ENCODE measurements at regions not wholly inside any gene's neighbourhood (a gene's known extent, or its start where the extent isn't known, plus 50 kb on each side); places are given as distances from the start of the nearest gene placed in this dataset.

- TF ChIP-seq RARB (CRISPR knock-in tag; IDR thresholded peaks at IDR 0.05) (no peak), NR3C1 (IDR thresholded peaks at IDR 0.05) (no peak), HOXA7 (CRISPR knock-in tag; IDR thresholded peaks at IDR 0.05) (no peak), ZSCAN20 (CRISPR knock-in tag; IDR thresholded peaks at IDR 0.05) (no peak), SREBF2 (IDR thresholded peaks at IDR 0.05) (no peak)
- 60% methylated on average over 10 of the region's 10 CpGs for WGBS (ENCODE audit: missing lambda C conversion rate)
- H3K4me2 ChIP-seq: no peak overlapping the region
- POLR2A ChIA-PET: no interaction called here
- no peak overlapping the region for H3K27ac ChIP-seq
- no peak for DNase-seq (ENCODE audit: low read depth in 1 of 2, low spot score in 1 of 2)
- FAIRE-seq: no peak
- H3K4me3 ChIP-seq: no peak overlapping the region
- no peaks in the 10 kb centered on the region for H3K9me3 ChIP-seq
- CTCF ChIA-PET: interaction anchor here (1.4 to 1.9 kb wide), 3 partner anchors 16 to 286 kb away, joined by 3 to 7 read pairs (median 4); no protein-coding TSS in a partner anchor
- ATAC-seq: no peak
- H3K4me1 ChIP-seq: no peaks in the 10 kb centered on the region
These were observed 268.5 kb downstream of the HAUS1 start for GRCh38 chr18:46372670-46373069.

GRCh38 chr18:46373131-46373530 is 268.9 kb downstream of the HAUS1 start:
- peak in 1 of 2 experiments; percentile 30; a peak in 1 of 6 replicates for ATAC-seq
- TF ChIP-seq RNF2 (IDR thresholded peaks at IDR 0.05; ENCODE audit: borderline replicate concordance, low read depth) (no peak), SMC3 (IDR thresholded peaks at IDR 0.05) (no peak), ZC3H11A (IDR thresholded peaks at IDR 0.05) (no peak), E2F6 (IDR thresholded peaks at IDR 0.05; ENCODE audit: borderline replicate concordance, low read depth) (no peak), ELK1 (IDR thresholded peaks at IDR 0.05; ENCODE audit: low read depth, low read length) (no peak), ZSCAN20 (CRISPR knock-in tag; IDR thresholded peaks at IDR 0.05) (no peak), ZNF302 (CRISPR knock-in tag; IDR thresholded peaks at IDR 0.05) (no peak), RFX5 (IDR thresholded peaks at IDR 0.05) (no peak), ATOH8 (CRISPR knock-in tag; IDR thresholded peaks at IDR 0.05; ENCODE audit: low read depth) (no peak), GATA3 (IDR thresholded peaks at IDR 0.05; ENCODE audit: borderline replicate concordance) (no peak), CHD2 (IDR thresholded peaks at IDR 0.05; ENCODE audit: low read length, partially characterized antibody) (no peak)

GRCh38 chr18:46373791-46374190 is 269.6 kb downstream of the HAUS1 start:
- FAIRE-seq: no peak
- H3K9me3 ChIP-seq: no peaks in the 10 kb centered on the region
- DNase-seq (ENCODE audit: low read depth in 1 of 2, low spot score in 1 of 2): no peak
- H3K4me2 ChIP-seq: no peak overlapping the region
- no peak overlapping the region for H3K27ac ChIP-seq
- ChIA-PET CTCF (no interaction called here), POLR2A (no interaction called here)
- no peak for ATAC-seq
- WGBS (ENCODE audit: missing lambda C conversion rate): 46% methylated on average over 5 of the region's 7 CpGs
- TF ChIP-seq RNF2 (IDR thresholded peaks at IDR 0.05; ENCODE audit: borderline replicate concordance, low read depth) (no peak), NFE2L2 (conservative IDR thresholded peaks at IDR 0.05; ENCODE audit: low read length) (no peak), RARB (CRISPR knock-in tag; IDR thresholded peaks at IDR 0.05) (no peak), FOSB (CRISPR knock-in tag; IDR thresholded peaks at IDR 0.05) (no peak), KDM5A (IDR thresholded peaks at IDR 0.05) (no peak), ELK1 (IDR thresholded peaks at IDR 0.05; ENCODE audit: low read depth, low read length) (no peak), PHF8 (IDR thresholded peaks at IDR 0.05; ENCODE audit: borderline replicate concordance, low read depth) (no peak), PBX3 (IDR thresholded peaks at IDR 0.05) (no peak), NPAS2 (CRISPR knock-in tag; IDR thresholded peaks at IDR 0.05; ENCODE audit: borderline replicate concordance) (no peak), BCL3 (IDR thresholded peaks at IDR 0.05) (no peak), ZSCAN20 (CRISPR knock-in tag; IDR thresholded peaks at IDR 0.05) (no peak), ZNF302 (CRISPR knock-in tag; IDR thresholded peaks at IDR 0.05) (no peak)
- TF ChIP-seq, protein P1, sequence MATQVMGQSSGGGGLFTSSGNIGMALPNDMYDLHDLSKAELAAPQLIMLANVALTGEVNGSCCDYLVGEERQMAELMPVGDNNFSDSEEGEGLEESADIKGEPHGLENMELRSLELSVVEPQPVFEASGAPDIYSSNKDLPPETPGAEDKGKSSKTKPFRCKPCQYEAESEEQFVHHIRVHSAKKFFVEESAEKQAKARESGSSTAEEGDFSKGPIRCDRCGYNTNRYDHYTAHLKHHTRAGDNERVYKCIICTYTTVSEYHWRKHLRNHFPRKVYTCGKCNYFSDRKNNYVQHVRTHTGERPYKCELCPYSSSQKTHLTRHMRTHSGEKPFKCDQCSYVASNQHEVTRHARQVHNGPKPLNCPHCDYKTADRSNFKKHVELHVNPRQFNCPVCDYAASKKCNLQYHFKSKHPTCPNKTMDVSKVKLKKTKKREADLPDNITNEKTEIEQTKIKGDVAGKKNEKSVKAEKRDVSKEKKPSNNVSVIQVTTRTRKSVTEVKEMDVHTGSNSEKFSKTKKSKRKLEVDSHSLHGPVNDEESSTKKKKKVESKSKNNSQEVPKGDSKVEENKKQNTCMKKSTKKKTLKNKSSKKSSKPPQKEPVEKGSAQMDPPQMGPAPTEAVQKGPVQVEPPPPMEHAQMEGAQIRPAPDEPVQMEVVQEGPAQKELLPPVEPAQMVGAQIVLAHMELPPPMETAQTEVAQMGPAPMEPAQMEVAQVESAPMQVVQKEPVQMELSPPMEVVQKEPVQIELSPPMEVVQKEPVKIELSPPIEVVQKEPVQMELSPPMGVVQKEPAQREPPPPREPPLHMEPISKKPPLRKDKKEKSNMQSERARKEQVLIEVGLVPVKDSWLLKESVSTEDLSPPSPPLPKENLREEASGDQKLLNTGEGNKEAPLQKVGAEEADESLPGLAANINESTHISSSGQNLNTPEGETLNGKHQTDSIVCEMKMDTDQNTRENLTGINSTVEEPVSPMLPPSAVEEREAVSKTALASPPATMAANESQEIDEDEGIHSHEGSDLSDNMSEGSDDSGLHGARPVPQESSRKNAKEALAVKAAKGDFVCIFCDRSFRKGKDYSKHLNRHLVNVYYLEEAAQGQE (IDR thresholded peaks at IDR 0.05): no peak
- H3K4me3 ChIP-seq: no peak overlapping the region
- no peaks in the 10 kb centered on the region for H3K4me1 ChIP-seq

More at GRCh38 chr18:46373131-46373530, 268.9 kb downstream of the HAUS1 start:
- CTCF ChIA-PET: interaction anchor here (1.4 to 1.9 kb wide), 3 partner anchors 15 to 286 kb away, joined by 3 to 7 read pairs (median 4); no protein-coding TSS in a partner anchor
- Histone ChIP-seq H3K9me3 (no peaks in the 10 kb centered on the region), H3K4me1 (no peaks in the 10 kb centered on the region), H3K27ac (no peak overlapping the region), H3K4me3 (no peak overlapping the region), H3K4me2 (no peak overlapping the region)
- no peak for FAIRE-seq
- no peak for DNase-seq (ENCODE audit: low read depth in 1 of 2, low spot score in 1 of 2)
- 50% methylated on average over 2 of the region's 2 CpGs for WGBS (ENCODE audit: missing lambda C conversion rate)
- POLR2A ChIA-PET: no interaction called here

Measured in A549 (cell line).